ENCODE measurements at regions not wholly inside any gene's neighbourhood (a gene's known extent, or its start where the extent isn't known, plus 50 kb on each side); places are given as distances from the start of the nearest gene placed in this dataset.

DNA sequence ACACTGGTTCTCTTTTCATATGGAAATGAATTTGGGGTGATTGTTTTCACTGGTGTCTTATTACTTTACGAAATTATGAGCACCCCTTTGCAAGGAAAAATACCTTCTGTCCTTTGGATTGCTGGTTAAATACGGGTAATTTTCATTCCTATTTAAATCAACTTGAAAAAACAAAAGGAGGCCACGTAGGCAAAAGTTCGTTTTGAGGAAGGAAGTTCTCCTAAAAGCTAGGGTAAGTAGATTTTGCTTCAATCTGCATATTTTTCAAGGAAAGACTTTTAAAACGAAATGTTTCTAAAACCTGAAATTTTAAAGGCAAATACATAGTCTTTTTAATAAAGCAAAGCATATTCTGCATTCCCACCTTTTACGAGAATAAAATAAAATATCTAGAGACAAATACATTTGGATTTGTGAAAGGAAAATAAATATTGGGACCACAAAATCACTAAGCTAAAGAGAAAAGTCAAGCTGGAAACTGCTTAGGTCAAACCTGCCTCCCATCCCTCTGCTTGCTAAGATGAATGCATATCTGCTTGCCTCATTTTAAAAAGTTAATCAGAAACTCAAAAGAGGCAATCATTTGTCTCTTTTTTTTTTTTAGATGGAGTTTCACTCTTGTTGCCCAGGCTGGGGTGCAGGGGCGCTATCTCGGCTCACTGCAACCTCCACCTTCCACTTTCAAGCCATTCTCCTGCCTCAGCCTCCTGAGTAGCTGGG is 70.9 kb upstream of the ETS2 start:
- ChIA-PET CTCF (ENCODE audit: unreplicated experiment) (interaction anchor here (0.5 to 1.4 kb wide), 3 partner anchors 16 to 231 kb away, joined by 3 read pairs; no protein-coding TSS in a partner anchor), POLR2A (interaction anchor here (0.6 to 0.7 kb wide), 3 partner anchors 147 to 443 kb away, joined by 3 to 4 read pairs (median 4); no protein-coding TSS in a partner anchor)
- Histone ChIP-seq H3K9me3 (ENCODE audit: low read length) (no peaks in the 10 kb centered on the region), H3K9me2 (ENCODE audit: insufficient read depth, low read length) (no peaks in the 10 kb centered on the region), H3K36me3 (ENCODE audit: insufficient read depth, low read length) (no peaks in the 10 kb centered on the region), H4K20me1 (ENCODE audit: insufficient read depth, low read length) (no peaks in the 10 kb centered on the region), H3K27ac (ENCODE audit: low read depth, low read length, poor library complexity, severe bottlenecking) (no peak overlapping the region), H2AFZ (ENCODE audit: low read length) (peak overlapping the region; percentile 87), H3K79me2 (ENCODE audit: insufficient read depth, low read depth, low read length) (no peaks in the 10 kb centered on the region), H3K4me1 (ENCODE audit: insufficient read depth, low read length, poor library complexity, severe bottlenecking) (peaks cover 10% of the 10 kb centered on the region), H3K4me2 (ENCODE audit: low read length) (peak overlapping the region; percentile 89), H3K4me3 (ENCODE audit: low read depth, low read length, poor library complexity, severe bottlenecking) (peak overlapping the region; percentile 61)
- BruUV-seq (replicated peaks) = no TSS peak
- peak; percentile 11 for DNase-seq (ENCODE audit: low spot score)
- intact Hi-C loops (cut with micrococcal nuclease; ENCODE audit: unreplicated experiment) = loop anchor here (2.0 to 5.0 kb wide), 4 partner anchors 72 to 392 kb away; partner anchors contain the start of gene ETS2
- TF ChIP-seq CTCF (conservative IDR thresholded peaks at IDR 0.05; ENCODE audit: low read length) (no peak), EZH2phosphoT487 (IDR thresholded peaks at IDR 0.05; ENCODE audit: borderline replicate concordance, low read depth, low read length) (no peak)

- intact Hi-C loops (cut with micrococcal nuclease; ENCODE audit: unreplicated experiment) = loop anchor here (2.0 kb wide), 2 partner anchors 347 to 391 kb away; no protein-coding TSS in a partner anchor
- POLR2A ChIA-PET = interaction anchor here (0.9 kb wide), 1 partner anchor 52 kb away, joined by 3 read pairs; no protein-coding TSS in a partner anchor
Measured at GRCh38 chr21:38735626-38736206, 70.0 kb upstream of the ETS2 start.

More at GRCh38 chr21:38735626-38736206, 70.0 kb upstream of the ETS2 start:
- peaks cover 10% of the 10 kb centered on the region for H3K4me1 ChIP-seq (ENCODE audit: insufficient read depth, low read length, poor library complexity, severe bottlenecking)
- H2AFZ ChIP-seq (ENCODE audit: low read length) = no peak overlapping the region
- no peak for DNase-seq (ENCODE audit: low spot score)
- H3K27ac ChIP-seq (ENCODE audit: low read depth, low read length, poor library complexity, severe bottlenecking) = no peak overlapping the region
- no peaks in the 10 kb centered on the region for H3K36me3 ChIP-seq (ENCODE audit: insufficient read depth, low read length)
- no peaks in the 10 kb centered on the region for H3K9me3 ChIP-seq (ENCODE audit: low read length)
- CTCF ChIA-PET (ENCODE audit: unreplicated experiment) = interaction anchor here (1.4 kb wide), 1 partner anchor 15 kb away, joined by 3 read pairs; no protein-coding TSS in a partner anchor
- H3K4me2 ChIP-seq (ENCODE audit: low read length) = no peak overlapping the region
- H3K4me3 ChIP-seq (ENCODE audit: low read depth, low read length, poor library complexity, severe bottlenecking) = no peak overlapping the region
- no peaks in the 10 kb centered on the region for H3K9me2 ChIP-seq (ENCODE audit: insufficient read depth, low read length)
- BruUV-seq (replicated peaks) = no TSS peak
- no peak for TF ChIP-seq EZH2phosphoT487 (IDR thresholded peaks at IDR 0.05; ENCODE audit: borderline replicate concordance, low read depth, low read length)
- TF ChIP-seq CTCF (conservative IDR thresholded peaks at IDR 0.05; ENCODE audit: low read length) = no peak
- H3K79me2 ChIP-seq (ENCODE audit: insufficient read depth, low read depth, low read length) = no peaks in the 10 kb centered on the region
- H4K20me1 ChIP-seq (ENCODE audit: insufficient read depth, low read length) = no peaks in the 10 kb centered on the region
